WERI-Rb-1 (cell line): ENCODE measurements at regions not wholly inside any gene's neighbourhood (a gene's known extent, or its start where the extent isn't known, plus 50 kb on each side); places are given as distances from the start of the nearest gene placed in this dataset.

Experiments
- DNase-seq: peaks from one replicate; pipeline ENCODE4 v3.0.0-alpha.2; 2020
- H3K27ac ChIP-seq: fragments of 250-450 bp; sonication (Bioruptor Pico); 2 replicates; pipeline ENCODE4 v1.5.1; 2020; ENCODE audit warnings: mild to moderate bottlenecking, moderate library complexity
- H3K27me3 ChIP-seq: fragments of 250-450 bp; sonication (Bioruptor Pico); 2 replicates; pipeline ENCODE4 v1.5.1; 2021; ENCODE audit warnings: mild to moderate bottlenecking, low read depth, moderate library complexity; ENCODE audit not compliant: insufficient read depth, severe bottlenecking
- H3K36me3 ChIP-seq: fragments of 250-450 bp; sonication (Bioruptor Pico); 2 replicates; pipeline ENCODE4 v1.5.1; 2020; ENCODE audit warnings: mild to moderate bottlenecking, moderate library complexity
- H3K4me3 ChIP-seq: 2 replicates; pipeline ENCODE4 v1.5.1; 2011; ENCODE audit warnings: low read depth, mild to moderate bottlenecking, control low read depth, low read length
- H3K9me3 ChIP-seq: fragments of 250-450 bp; sonication (Bioruptor Pico); 2 replicates; pipeline ENCODE4 v1.5.1; 2021; ENCODE audit warnings: mild to moderate bottlenecking, moderate library complexity; ENCODE audit not compliant: severe bottlenecking
- TF ChIP-seq, protein P1 (sequence below): IDR thresholded peaks from 2 replicates; pipeline ENCODE4 v1.5.1; 2011; ENCODE audit warnings: low read depth, mild to moderate bottlenecking, control low read depth, inconsistent platforms, low read length

DNA sequence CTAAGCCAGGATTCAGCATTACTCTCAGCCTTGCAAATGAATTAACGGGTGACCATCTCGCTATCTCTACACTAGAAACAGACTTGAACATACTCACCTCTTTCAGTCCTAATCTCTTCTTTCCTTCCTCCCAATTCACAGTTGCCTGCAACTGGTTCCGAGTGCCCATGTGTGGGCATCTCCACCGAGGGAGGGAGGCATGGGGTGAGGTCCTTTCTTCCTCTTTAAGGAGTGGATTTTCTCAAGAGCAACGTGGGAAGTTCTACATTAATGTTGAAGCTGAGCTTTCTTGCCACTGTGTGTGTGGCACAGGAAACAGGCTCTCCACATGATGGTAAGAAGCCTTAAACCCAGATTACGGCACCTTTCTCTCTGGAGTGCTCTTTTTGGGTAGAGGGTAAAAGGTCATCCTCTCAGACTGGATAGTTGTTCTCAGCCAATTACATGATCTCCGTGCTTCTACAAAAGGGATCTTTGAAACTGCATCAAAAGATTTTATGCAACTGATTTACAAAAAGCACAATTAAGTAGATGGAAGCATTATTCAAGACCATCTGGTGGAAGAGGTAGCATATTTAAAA, 286.8 kb upstream of the NR2F2 start:
- no peaks in the 10 kb centered on the region for H3K36me3 ChIP-seq
- H3K27me3 ChIP-seq = peaks cover 7% of the 10 kb centered on the region
- no peak overlapping the region for H3K4me3 ChIP-seq
- H3K27ac ChIP-seq = no peak overlapping the region
- TF ChIP-seq, protein P1, sequence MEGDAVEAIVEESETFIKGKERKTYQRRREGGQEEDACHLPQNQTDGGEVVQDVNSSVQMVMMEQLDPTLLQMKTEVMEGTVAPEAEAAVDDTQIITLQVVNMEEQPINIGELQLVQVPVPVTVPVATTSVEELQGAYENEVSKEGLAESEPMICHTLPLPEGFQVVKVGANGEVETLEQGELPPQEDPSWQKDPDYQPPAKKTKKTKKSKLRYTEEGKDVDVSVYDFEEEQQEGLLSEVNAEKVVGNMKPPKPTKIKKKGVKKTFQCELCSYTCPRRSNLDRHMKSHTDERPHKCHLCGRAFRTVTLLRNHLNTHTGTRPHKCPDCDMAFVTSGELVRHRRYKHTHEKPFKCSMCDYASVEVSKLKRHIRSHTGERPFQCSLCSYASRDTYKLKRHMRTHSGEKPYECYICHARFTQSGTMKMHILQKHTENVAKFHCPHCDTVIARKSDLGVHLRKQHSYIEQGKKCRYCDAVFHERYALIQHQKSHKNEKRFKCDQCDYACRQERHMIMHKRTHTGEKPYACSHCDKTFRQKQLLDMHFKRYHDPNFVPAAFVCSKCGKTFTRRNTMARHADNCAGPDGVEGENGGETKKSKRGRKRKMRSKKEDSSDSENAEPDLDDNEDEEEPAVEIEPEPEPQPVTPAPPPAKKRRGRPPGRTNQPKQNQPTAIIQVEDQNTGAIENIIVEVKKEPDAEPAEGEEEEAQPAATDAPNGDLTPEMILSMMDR = no peak
- DNase-seq = no peak
- H3K9me3 ChIP-seq = no peaks in the 10 kb centered on the region

DNA sequence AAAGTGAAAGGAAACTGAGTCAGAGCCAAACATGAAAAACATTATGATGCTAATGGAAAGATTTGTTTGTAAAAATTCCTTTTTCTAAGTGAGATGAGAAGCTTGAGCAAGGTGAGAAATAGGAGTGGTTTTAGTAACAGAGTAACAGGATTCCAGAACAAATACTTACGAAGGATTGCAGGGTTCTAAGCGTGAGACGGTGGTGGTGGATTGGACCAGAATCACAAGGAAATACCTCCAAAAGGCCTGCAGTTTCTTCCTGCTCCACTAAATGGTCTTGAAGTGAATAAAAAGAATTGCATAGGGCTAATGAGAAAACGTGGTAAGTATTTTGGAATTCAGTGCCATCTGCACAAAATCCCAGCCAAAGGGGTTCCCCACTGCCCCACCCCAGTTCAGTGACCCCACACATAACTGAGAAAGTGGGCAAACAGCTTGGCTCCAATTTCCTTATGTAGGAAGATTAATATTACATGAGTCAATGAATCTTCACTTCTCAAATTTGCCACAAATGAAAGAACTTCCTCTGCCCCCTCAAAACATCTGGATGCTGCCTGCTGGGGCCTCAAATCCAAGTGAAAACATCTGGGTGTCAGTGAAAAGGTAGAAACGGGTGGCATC, 283.8 kb upstream of the NR2F2 start:
- Histone ChIP-seq H3K36me3 (no peaks in the 10 kb centered on the region), H3K27ac (no peak overlapping the region), H3K27me3 (peaks cover 4% of the 10 kb centered on the region), H3K9me3 (no peaks in the 10 kb centered on the region), H3K4me3 (no peak overlapping the region)
- TF ChIP-seq, protein P1 = no peak
- DNase-seq = no peak

DNA sequence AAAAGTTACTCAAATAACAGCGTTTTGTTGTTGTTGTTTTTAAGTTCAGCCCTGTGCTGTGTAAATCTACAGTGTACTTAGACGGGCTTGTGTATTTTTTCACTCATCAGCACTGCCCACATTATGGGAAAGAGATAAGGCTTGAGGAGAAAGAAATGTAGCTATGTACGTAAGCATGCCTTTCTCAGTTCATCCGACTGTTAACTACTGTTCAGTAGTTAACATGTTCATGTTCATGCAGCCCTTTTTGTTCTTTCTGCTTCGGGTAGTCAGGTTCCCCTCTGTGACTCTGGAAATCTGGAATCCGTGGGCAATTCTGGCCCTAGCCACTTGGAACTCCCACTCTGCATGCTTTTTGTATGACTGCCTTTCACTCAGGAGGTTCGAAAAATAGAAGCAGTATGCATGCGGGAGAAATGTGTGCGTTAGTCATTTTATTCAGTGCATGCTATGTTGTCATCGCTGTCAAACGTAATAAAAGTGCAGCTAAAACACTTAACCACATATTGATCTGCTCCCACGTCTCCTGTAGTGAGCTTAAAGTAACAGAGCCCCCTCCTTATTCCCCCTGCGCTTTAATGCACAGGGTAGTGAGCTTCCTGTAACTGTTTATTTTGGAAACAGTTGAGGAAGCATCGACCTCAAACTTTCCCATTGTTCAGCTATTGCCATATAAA, 283.1 kb upstream of the NR2F2 start:
- DNase-seq = no peak
- no peak overlapping the region for H3K27ac ChIP-seq
- no peak overlapping the region for H3K4me3 ChIP-seq

DNA sequence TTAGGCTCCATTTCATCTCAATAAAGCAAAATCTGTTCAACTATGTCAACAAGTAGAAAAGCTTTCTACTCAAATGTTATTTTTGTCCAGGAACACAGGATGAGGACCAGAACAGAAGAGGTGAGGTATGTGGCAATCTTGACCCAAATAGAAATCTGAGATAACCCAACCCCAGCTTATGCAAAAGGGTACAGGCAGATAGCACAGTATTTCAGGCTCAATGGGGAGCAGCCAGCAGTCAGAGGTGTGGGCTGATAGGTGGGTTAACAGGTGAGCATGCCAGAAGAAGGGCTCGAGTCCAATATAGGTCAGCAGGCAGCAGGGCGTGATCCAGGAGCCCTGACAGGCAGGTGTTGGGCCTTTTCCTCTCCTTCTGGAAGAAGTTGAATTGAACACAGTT, 281.2 kb upstream of the NR2F2 start:
- H3K4me3 ChIP-seq = no peak overlapping the region
- H3K27me3 ChIP-seq = peaks cover 7% of the 10 kb centered on the region
- no peaks in the 10 kb centered on the region for H3K9me3 ChIP-seq
- no peak overlapping the region for H3K27ac ChIP-seq
- DNase-seq = no peak
- TF ChIP-seq, protein P1 = no peak
- no peaks in the 10 kb centered on the region for H3K36me3 ChIP-seq

More for the DNA sequence above, 283.1 kb upstream of the NR2F2 start:
- TF ChIP-seq, protein P1 = no peak
- Histone ChIP-seq H3K9me3 (no peaks in the 10 kb centered on the region), H3K36me3 (no peaks in the 10 kb centered on the region), H3K27me3 (peaks cover 9% of the 10 kb centered on the region)

DNA sequence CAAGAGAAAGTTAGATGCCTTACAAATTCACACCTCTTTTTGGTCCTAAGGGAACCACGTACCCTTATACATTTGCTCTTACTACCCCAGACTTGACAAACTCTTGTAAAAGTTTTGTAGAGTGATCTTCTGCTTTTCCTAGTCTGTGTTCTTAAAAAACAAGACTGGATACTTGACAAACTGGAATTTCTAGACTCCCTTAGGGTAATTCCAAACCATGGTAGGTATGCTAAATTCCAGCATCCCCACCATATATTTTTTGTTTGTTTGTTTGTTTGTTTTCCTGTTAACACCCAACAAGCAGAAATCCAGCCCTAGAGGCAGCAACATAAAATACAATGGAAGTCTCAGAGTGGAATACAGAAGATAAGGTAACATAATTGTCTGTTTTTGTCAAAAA, 280.7 kb upstream of the NR2F2 start:
- TF ChIP-seq, protein P1 = no peak
- Histone ChIP-seq H3K27me3 (peaks cover 7% of the 10 kb centered on the region), H3K36me3 (no peaks in the 10 kb centered on the region), H3K4me3 (no peak overlapping the region), H3K27ac (no peak overlapping the region), H3K9me3 (no peaks in the 10 kb centered on the region)
- DNase-seq = no peak

DNA sequence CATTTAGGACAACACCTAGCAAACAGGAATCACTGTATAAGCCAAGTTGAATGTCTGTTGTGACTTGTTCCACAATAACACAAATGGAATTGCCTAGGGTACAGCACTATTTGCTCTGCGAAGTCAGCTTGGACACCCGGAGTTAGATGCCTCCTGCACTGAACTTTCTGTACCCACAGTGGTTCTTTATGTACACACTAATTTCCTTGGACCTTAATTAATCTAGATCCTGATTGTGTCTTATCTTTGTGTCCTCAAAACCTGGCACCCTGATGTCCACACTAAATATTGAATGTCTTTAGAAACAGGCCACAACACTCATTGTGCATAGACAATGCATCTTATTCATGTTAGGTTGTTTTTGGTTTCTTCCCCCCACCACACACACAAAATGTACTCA, 278.9 kb upstream of the NR2F2 start:
- TF ChIP-seq, protein P1 = no peak
- Histone ChIP-seq H3K27ac (no peak overlapping the region), H3K36me3 (no peaks in the 10 kb centered on the region), H3K4me3 (no peak overlapping the region), H3K27me3 (peaks cover 7% of the 10 kb centered on the region), H3K9me3 (no peaks in the 10 kb centered on the region)
- DNase-seq = no peak
